Fibroblast of skin of right biceps (primary cell): ENCODE measurements at regions not wholly inside any gene's neighbourhood (a gene's known extent, or its start where the extent isn't known, plus 50 kb on each side); places are given as distances from the start of the nearest gene placed in this dataset.
A peak's percentile ranks its signal among the peaks of the same experiment; 100 is the strongest.

Source experiments
- DNase-seq: peaks from one replicate; pipeline ENCODE4 v3.0.0-alpha.2; 2013

DNA sequence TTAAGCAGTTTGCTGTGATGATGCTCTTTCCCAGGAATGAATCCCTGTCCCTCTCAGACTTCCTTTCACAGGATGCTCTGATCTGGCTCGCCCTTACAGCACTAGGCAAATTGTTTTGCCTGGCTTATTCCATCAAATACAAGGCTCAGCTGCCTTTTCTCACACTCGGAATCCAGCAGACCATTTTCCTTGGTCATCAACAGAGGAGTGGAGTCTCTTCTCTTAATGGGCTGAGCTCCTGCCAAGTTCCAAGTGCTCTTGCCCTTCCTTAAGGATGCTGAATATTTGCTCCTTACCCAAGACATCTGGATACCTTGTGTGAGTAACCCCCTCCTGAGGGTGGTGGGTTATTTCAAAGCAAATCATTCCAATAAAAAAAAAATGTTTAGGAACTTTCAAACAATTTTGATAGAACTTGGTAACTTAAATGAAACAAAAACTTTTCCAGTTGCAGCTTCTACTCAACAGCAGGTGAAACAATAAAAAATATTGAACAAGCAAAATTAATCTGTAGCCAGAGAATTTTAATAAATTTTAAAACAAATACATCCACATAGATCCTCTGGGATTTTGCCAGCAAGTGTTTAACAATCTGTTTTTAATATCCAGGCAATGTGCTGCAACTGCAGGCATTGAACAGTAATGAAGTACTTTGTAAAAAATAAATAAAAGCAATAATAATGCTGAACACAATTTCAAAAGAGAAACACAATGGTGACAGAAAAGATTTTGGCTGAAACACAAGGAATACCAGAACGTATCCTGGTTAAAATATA, 264.0 kb upstream of the FAR2 start:
- peak; percentile 28 for DNase-seq

DNA sequence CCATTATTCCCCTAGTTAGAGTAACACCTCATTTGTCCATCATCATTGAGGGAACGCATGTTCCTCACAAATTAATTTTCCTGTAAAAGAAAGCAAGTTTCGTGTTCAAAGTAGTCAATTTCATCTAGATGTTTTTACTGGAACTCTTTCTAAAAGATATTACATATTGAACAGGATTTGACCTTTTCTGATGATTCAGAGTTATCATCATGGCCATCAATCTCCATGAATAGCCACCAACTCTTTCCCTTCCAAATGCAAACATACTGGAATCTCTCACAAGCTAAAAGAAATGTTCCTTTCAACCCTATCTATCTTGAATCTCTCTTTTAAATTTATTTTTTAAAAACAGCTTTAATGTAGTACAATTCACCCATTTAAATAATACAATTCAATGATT, 263.1 kb upstream of the FAR2 start:
- DNase-seq: no peak

DNA sequence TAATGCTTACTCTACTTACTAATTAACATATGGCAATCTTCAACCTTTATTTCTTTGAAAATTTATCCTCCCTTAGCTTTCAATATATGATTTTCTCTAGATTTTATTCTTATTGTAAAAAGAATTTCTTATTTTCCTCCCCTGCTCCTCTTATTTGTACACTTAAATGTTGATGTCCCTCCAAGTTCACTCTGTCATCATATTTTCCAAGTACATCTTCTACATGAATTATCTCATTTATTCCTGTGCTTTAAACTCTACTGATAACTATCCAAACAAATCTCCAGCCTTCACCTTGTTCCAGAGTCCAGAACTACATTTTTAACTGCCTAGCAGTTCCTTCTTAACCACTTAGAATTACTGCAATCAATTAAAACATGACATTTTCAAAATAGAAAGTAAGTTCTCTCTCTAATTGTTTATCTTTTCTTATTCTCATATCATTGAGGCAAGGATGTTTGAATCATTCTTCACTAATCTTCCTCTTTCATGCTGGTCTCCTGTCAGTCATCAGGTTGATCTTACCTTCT, 261.6 kb upstream of the FAR2 start:
- no peak for DNase-seq

DNA sequence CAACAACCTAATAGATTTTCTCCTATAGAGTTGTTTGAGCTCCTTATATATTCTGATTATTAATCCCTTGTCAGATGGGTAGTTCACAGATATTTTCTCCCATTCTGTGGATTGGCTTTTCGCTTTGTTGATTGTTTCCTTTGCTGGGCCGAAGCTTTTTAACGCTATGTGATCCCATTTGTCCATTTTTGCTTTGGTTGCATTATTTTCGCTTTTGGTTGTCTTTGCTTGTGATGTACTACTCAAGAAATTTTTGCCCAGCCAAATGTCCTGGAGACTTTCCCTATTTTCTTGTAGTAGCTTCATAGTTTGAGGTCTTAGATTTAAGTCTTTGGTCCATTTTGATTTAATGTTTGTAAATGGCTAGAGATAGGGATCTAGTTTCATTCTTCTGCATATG, 258.4 kb upstream of the FAR2 start:
- DNase-seq: no peak

DNA sequence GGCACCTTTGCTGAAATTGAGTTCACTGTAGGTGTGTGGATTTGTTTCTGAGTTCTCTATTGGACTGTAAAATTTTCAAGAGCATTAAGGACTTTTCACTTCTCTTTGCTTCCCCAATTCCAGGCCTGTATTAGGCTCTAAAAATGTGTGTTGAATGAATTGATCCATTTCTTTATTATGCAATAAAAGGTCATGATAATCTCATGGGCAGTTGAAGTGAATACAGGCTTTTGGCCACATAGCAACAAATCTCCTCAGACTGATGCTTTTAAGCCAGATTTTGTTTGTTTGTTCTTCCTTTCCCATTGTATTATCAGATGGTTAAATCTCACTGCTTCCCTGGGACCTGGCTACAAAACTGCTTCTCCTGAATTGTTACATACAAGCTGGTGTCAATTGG, 258.0 kb upstream of the FAR2 start:
- DNase-seq: no peak

DNA sequence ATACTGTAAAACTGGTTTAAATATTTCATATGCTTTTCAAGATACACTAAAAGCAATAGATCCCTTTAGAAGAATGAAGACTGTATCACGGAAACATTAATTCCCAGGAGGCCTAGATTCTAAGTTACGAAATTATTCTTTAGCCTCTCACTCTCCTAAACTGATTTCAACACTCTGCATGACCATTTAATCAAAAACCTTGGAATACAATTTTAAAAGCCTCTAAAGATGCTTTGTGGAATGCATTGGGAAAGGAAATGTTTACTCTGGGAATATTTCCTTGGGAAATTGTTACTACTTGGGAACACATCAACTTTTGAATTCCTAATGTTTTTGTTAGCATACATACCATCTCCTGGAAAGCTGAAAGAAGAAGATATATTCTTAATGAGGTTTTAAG, 255.7 kb upstream of the FAR2 start:
- DNase-seq: peak; percentile 73

DNA sequence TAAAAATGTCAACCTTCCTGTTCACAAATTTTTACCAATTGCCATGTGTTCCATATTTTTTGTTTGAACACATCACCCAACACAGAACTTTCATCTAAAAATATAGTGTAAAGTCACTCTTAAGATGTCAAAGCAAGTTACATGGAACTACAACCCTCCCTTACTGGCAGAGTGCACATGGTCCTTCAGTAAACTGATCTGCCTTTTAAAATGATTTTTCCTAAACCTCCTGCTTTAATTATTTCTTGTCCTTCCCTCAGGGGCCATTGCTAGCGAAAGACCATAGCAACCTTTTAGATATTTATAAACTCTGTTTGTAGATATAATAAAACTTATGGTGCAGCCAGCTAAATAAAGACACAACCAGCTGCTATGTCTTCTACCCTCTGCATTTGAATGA, 255.2 kb upstream of the FAR2 start:
- DNase-seq: no peak

DNA sequence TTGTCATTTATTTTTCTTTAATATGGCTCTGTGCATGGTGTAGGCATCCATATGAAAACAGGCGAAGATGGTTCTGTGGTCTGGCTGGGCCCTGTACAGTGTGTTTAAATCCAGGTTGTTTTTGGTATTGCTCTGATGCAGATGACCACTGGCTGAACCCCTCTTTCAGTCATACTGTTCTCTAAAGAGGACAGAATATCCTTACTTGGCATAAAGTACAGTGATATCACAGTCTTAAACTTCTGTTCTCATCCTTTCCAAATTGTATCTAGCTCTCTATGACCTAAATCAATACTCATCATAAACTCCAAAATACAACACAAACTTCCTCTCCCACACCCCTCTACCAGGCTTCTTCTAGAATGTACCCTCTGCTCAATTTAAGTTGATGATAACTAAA, 252.7 kb upstream of the FAR2 start:
- no peak for DNase-seq

DNA sequence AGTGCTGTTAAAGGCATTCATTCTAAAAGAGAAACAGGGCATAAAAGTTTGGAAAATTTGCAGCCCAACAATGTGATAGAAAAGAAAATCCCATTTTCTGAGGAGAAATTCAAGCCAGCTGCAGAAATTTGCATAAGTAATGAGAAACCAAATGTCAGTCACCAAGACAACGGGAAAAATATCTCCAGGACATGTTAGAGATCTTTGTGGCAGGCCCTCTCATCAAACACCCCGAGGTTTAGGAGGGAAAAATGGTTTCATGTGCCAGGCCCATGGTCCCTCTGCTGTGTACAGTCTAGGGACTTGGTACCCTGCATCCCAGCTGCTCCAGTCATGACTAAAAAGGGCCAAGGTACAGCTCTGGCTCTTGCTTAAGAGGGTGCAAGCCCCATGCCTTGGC, 251.0 kb upstream of the FAR2 start:
- DNase-seq: no peak

DNA sequence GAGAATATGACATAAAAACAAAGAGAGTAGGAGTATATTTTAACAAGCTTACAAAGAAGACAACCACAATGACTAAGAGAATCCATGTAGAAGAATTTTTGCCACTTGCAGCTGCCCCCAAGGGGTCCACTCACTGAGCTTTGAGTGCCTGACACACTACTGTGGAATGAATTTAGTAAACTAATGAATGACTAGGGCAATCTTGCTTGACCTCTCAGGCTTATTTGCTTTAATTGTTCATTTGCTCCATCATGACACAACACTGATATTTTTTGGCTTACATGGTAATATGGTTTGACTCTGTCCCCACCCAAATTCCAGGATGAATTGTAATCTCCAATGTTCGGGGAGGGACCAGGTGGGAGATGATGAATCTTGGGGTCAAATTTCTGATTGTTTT, 249.1 kb upstream of the FAR2 start:
- DNase-seq: peak; percentile 96

DNA sequence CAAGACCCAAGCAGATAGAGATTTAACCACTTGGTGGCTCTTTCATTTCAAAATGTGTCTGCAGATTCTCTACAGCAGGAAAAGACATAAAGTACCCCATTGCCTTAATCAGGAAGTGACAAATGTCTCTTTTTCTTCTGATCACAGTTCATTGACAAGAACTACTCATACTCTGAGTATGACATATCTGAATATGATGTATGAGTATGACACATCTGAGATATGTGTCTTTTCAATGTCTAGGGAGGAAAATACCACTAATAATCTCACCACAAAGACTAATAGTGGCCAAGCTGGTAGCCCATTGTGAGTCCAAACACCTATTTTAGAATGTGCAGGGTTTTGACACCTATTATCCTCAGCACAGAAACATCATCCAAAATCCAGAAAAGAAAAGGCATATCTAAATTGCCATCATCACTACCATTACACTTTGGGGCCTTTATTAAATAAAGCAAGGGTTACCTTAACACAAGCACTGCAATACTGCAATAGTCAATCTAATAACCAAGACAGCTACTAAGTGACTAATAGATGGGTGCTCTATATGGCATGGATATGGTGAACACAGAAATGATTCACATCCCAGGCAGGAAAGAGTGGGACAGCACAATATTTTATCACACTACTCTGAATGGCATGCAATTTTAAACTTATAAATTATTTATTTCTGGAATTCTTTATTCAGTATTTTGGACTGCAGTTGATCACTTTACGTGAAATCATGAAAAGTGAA, 243.7 kb upstream of the FAR2 start:
- no peak for DNase-seq

DNA sequence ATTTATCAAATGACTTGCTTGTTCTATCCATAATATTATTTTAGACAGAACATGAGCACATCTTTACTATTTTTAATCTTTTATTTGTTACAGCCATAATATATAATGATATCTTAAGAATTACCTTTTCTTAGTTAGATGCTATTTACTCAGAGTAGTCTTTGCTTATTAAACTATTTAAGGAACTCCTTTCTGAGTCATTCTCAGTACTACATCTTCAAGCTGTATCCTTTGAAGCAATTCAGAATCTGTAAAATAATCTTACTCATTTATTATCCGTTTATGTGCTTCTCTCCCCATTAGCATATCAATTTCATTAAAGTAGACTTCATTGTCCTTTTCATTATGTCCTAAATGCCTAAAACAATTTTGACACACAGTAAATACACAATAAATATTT, 240.4 kb upstream of the FAR2 start:
- DNase-seq: no peak

DNA sequence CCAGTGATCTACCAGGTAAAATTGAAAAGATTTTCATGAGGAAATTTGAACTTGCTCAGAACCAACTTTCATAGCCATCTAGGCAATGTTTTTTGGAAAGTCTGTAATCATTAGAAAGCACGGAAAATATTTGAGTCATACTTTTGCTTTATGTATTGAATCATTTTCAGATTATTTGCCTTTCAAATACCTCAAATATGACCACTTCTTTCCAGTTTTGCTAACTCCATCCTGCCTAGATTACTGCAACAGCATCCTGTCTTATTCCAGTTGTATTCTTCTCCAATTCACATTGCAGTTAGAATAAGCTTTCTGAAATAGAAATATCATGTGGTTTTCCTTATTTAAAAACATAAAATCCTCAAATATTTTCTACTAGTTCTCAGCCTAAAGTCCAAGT, 239.8 kb upstream of the FAR2 start:
- DNase-seq: peak; percentile 61

DNA sequence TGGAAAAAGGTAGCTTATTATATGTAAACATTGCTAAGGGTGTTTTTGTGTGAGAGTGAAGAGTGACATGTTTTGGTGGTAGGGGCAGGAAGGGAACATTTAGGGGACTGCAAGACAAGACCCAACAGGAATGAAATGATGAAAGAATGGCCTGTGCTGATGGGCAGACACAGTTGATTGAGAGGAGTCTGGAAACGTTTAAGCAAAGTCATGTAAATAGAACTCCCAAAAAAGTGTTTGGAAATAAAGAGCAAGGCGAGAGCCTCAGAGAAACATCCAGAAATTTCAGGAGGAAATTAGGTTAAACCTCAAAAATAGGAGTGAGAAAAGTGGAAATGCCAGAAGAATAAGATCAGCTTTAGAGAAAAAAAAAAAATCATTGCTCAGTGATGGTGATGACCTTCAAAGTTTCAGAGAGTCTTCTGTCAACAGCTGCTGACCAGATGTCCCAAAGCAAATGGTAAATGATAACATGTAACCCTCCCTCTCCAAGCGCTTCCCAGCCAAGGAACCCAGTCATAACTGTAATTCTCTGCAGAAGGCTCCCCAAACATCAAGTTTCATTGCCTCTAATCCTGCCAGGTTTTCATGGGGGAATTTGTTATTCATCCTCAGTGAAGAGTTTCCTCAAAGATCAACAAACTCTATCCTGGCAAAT, 223.2 kb upstream of the FAR2 start:
- peak; percentile 65 for DNase-seq

DNA sequence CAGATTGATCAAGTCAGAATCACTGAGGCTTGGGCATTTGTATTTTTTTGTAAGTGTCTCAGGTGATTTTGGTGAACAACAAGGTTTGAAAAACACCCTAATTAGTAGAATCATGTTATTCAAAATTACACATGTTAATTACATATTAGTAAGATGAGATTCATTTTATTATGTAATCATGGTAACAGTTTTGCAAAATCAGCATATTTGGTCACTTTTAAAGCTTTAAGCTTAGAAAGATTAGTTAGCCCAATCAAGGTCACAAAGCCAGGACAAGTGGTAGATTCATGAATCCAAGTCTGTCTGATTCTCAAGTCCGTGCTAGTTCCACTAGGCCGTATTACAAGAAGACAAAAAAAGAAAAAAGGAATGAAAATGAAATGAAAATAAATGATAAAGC, 218.4 kb upstream of the FAR2 start:
- no peak for DNase-seq

DNA sequence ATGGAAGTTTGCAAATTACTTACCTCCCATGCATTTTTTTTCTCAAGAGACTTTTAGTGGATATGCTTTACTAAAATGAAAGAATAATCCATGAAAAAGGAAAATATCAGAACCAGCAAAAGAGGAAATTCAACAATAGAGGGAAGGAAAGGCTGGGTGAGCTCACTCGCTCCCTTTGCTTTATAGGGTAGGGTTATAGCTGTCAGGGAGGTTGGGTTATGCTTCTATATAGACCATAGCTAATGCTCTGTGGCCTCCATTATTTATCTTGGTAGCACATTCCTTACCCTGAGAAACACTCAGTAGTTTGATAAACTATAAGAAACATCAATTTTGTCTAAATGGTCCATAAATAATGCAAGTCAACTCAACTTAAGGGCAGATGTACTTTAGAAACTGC, 215.9 kb upstream of the FAR2 start:
- no peak for DNase-seq

DNA sequence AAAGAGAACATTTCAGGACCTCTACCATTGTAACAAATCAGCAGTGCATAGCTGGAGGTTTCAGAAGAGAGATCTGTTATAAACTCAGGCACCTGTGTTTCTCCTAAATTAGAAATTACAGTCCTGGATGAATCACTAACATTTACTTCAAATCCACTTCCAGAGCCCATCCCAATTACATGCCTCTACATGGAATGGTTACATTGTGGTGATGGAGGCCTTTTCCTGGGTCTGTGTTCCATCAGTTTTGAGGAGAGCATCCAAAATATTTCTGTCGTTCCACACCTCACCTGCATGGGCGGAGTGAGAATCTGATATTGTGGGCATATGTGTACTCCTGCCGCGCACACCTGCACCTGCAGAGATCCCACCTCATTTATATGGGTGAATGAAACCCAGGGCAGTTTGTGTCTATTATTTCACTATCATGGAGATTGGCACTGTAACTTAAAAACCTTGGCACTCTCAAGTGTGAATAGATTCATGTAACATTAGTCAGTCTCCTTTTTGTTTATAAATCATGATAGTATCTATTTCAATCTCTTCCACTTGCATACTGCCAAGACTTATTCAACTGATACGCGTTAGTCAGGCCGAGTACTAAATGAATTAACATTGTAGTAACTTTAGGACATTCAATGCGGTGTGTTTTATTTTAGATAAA, 215.1 kb upstream of the FAR2 start:
- DNase-seq: no peak

DNA sequence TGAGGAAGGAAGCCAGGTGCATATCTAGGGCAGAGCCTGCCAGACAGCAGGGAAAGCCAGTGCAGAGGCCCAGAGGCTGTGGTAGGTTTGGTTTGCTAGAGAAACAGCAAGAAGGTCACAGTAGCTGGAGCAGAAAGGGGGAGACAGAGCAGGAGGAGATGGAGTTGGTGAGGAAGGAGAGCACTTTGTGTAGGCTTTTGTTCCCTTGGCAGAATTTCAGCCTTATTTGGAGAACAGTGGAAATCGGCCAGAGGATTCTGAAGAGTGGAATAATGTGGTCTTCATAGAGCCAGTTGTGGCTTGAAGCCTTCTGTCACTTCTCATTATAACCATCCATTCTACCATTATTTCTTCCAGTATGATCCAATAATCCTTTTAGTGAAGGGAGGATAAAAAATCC, 212.9 kb upstream of the FAR2 start:
- no peak for DNase-seq

DNA sequence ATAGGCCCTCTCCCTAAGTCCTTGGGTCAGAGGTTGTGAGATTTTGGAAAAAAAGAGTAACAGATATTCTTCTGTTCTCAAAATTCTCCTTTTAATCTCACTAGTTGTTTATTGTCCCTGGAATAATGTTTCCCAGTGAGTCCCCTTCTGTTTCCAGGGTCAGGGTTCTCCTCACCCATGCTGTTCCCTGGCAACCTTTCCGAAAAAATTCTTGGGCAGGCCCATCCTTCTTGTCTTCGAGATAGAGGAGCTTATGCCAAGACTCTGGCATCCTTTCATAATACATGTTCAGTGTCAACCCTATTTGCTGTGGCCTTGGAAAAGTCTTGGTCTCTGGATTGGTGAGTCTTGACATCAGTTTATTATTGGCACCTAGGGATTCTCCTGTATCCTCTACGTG, 212.4 kb upstream of the FAR2 start:
- no peak for DNase-seq

DNA sequence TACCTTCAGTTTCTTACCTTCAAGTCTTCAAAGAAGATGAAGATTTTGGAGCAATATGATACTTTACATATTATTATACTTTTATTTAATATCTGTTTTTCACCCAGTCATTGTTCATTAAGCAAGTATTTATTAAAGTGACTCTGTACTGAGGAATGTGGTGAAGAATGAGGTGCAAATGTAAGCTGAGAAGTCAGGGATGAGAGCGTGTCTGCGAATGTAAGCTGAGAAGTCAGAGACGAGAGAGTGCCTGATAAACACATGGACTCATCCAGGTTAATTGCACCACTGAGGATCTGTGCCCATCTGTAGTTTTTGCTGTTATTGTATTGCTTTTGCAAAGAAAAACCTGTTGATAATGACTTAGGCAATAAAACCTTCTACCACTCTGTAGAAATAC, 211.9 kb upstream of the FAR2 start:
- DNase-seq: peak; percentile 72

DNA sequence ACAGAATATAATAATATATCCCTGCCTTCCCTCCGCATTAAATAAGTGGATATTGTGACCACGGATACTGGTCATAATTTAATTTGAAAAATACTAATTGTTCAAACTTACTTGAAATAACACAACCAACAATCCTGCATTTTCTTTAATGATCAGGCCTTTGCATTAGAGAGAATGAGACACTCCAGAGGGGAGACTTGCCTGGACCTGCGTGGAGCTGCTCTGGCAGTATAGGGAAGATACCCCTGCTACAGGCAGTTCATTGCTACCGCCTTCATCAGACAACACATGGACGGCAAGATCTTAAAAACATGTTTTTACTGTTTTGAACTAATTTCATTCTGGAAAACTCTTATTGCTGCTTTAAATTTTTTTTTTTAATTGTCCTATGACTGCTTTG, 211.0 kb upstream of the FAR2 start:
- no peak for DNase-seq

DNA sequence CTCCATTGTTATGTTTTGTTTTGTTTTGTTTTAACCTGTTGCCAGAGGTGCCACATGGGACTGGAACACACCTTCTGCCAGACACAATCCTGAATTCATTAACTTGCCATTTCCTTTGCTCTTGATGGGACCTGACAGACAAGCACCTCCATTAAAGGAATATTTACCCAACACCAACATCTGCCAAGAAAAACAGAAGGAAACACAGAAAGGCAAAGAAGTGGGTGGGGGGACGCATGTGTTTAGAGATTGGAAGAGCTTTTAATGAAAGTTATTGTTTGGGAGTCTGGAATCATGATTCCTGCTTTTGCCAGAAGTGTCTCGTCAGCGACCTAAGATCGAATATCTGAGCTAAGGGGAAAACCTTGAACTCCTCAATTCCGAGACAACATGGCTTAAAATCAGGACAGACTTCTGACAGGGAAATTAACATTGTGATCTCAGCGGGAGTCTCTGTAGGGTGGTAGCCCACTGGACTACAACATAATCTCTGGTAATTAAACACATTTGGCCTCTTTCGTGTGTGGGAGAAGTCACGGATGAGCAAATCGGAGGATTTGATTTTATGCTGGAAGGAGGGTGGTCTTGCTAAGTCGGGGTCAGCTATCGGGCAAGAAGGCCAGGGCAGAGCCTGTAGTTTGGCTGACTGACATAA, 210.4 kb upstream of the FAR2 start:
- no peak for DNase-seq

DNA sequence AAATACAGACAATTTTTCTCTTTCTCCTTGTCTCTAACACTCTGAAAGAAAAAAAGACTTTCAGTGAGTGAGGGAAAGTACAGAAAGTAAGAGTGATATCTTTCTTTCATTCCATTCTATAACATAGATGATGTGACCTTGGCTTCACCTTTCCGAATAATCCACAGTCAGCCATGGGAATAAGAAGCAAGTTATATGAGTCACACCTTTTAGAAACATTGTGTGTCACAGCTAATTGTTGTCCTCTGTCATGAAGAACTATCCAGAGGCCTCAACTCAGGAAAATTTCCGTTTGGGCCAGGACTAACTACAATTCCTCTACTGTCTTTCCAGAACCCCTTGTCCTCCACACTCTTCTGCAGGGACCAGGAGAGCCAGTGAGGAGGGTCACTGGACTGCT, 209.7 kb upstream of the FAR2 start:
- DNase-seq: peak; percentile 66
